ENCODE measurements at regions not wholly inside any gene's neighbourhood (a gene's known extent, or its start where the extent isn't known, plus 50 kb on each side); places are given as distances from the start of the nearest gene placed in this dataset.

DNA sequence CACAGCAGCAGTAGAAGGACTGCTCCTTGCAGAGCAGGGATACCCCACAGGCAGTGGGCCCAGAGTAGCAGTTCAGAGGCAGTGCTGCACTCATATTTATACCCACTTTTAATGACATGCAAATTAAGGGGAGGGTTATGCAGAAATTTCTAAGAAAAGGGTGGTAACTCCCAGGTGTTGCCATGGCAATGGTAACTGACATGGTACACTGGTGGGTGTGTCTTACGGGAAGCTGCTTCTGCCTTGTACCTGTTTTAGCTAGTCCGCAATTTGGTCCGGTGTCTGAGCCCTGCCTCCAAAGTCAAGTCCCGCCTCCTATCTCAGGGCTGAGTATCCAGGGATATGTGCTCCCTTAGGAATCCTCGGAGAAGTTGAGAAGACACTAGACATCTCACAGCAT, 79.2 kb upstream of the UQCRFS1 start:
- CTCF ChIA-PET (ENCODE audit: partially characterized antibody) = interaction anchor here (0.6 to 1.2 kb wide), 7 partner anchors 11 to 575 kb away, joined by 3 to 5 read pairs (median 3); no protein-coding TSS in a partner anchor
- DNase-seq (ENCODE audit: low read depth in 1 of 2, low spot score in 2 of 2) = no peak
- WGBS, 2 experiments (ENCODE audit: extremely low coverage in 1 of 2, insufficient coverage in 1 of 2, insufficient read length in 1 of 2, insufficient replicate concordance in 2 of 2, low coverage in 1 of 2, low lambda C conversion rate in 2 of 2, missing lambda C conversion rate in 1 of 2) = 92% methylated on average over 5 of the region's 5 CpGs; no CpG with 5 or more reads in 1 of the 2 experiments

More for the DNA sequence above, 79.2 kb upstream of the UQCRFS1 start:
- no peak overlapping the region for H3K14ac ChIP-seq (ENCODE audit: insufficient read length)
- no peak overlapping the region for H2AFZ ChIP-seq (ENCODE audit: low read length)
- H3K9me3 ChIP-seq (ENCODE audit: insufficient read depth in 2 of 2, low read depth in 1 of 2, low read length in 1 of 2) = no peaks in the 10 kb centered on the region
- no peak overlapping the region for H4K8ac ChIP-seq (ENCODE audit: extremely low read depth, insufficient read depth, low read length)
- no peaks in the 10 kb centered on the region for H3K79me1 ChIP-seq (ENCODE audit: low read depth, low read length)
- H2BK15ac ChIP-seq (ENCODE audit: low read length) = no peak overlapping the region
- no peak overlapping the region for H3K18ac ChIP-seq (ENCODE audit: extremely low read depth, low read length)
- no peaks in the 10 kb centered on the region for H4K20me1 ChIP-seq (replicated peaks in 1 of 2; ENCODE audit: control insufficient read depth in 1 of 2, insufficient read depth in 2 of 2, low read length in 2 of 2)
- FAIRE-seq = no peak
- H4K5ac ChIP-seq (ENCODE audit: insufficient read length, low read depth, low read length) = no peak overlapping the region
- no peak overlapping the region for H3K56ac ChIP-seq (replicated peaks; ENCODE audit: insufficient read length, low read depth, low read length)
- no peaks in the 10 kb centered on the region for H3K27me3 ChIP-seq (replicated peaks in 1 of 4; ENCODE audit: control insufficient read depth in 3 of 4, extremely low read depth in 1 of 4, insufficient read depth in 3 of 4, low read length in 3 of 4)
- H2BK20ac ChIP-seq (ENCODE audit: low read length) = no peak overlapping the region
- H3K4me3 ChIP-seq (ENCODE audit: extremely low read depth in 1 of 4, insufficient read depth in 2 of 4, low read depth in 3 of 4, low read length in 4 of 4) = no peak overlapping the region
- H3K36me3 ChIP-seq (ENCODE audit: control insufficient read depth in 2 of 4, insufficient read depth in 4 of 4, low read length in 3 of 4) = no peaks in the 10 kb centered on the region
- H2BK120ac ChIP-seq (replicated peaks; ENCODE audit: low read depth, low read length) = no peak overlapping the region
- POLR2A ChIA-PET (ENCODE audit: partially characterized antibody) = no interaction called here
- peaks cover 0 to under 1% (median 0%) of the 10 kb centered on the region in 4 experiments; a peak in 3 of 7 replicates for H3K4me1 ChIP-seq (replicated peaks in 1 of 4; ENCODE audit: control insufficient read depth in 3 of 4, insufficient read depth in 4 of 4, low read length in 3 of 4)
- H2BK12ac ChIP-seq (ENCODE audit: low read depth, low read length) = no peak overlapping the region; the same call in 1 of the 2 replicates
- H3K23ac ChIP-seq (ENCODE audit: insufficient read length) = no peak overlapping the region
- no peak for TF ChIP-seq RNF2 (IDR thresholded peaks at IDR 0.05; ENCODE audit: borderline replicate concordance, low read depth, low read length, missing control alignments, poor library complexity, severe bottlenecking)
- TF ChIP-seq, protein P1, sequence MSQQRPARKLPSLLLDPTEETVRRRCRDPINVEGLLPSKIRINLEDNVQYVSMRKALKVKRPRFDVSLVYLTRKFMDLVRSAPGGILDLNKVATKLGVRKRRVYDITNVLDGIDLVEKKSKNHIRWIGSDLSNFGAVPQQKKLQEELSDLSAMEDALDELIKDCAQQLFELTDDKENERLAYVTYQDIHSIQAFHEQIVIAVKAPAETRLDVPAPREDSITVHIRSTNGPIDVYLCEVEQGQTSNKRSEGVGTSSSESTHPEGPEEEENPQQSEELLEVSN (IDR thresholded peaks at IDR 0.05) = no peak
- H3K27ac ChIP-seq (ENCODE audit: low read depth, low read length) = no peak overlapping the region
- H3K4me2 ChIP-seq (ENCODE audit: insufficient read depth in 1 of 2, low read depth in 2 of 2, low read length in 2 of 2) = no peak overlapping the region
- H3K79me2 ChIP-seq (ENCODE audit: control insufficient read depth in 1 of 2, insufficient read depth in 2 of 2, low read length in 2 of 2) = no peaks in the 10 kb centered on the region
- no peak overlapping the region for H3K9ac ChIP-seq (replicated peaks in 1 of 4; ENCODE audit: extremely low read depth in 1 of 4, low read depth in 3 of 4, low read length in 3 of 4)
- H3K23me2 ChIP-seq (ENCODE audit: low read depth, low read length) = no peaks in the 10 kb centered on the region
- H2AK5ac ChIP-seq (ENCODE audit: low read depth, low read length) = no peak overlapping the region
- H3K4ac ChIP-seq (replicated peaks; ENCODE audit: insufficient read length, low read depth, low read length) = no peak overlapping the region
- H4K91ac ChIP-seq (replicated peaks; ENCODE audit: insufficient read length, low read length) = no peak overlapping the region
- H2BK5ac ChIP-seq (ENCODE audit: low read depth, low read length) = no peak overlapping the region
